Activated T-cell treated with anti-CD3 and anti-CD28 coated beads, Interleukin-2, amount 50 U/mL, for 4 hours (primary cell): ENCODE measurements at regions not wholly inside any gene's neighbourhood (a gene's known extent, or its start where the extent isn't known, plus 50 kb on each side); places are given as distances from the start of the nearest gene placed in this dataset.
"Not testable (repeated sequence)": the region's sequence is repeated elsewhere in the genome, so short reads cannot be mapped to it uniquely, and the experiment has no call there.

Experiments used
- ATAC-seq, 2 donors: fragments of 200-7000 bp; cut with Tn5 transposase; one replicate each; pipeline ENCODE4 v1.10.0; 2021
- DNase-seq: peaks from one replicate; pipeline ENCODE4 v3.0.0-alpha.2; 2020
- H3K27me3 Mint-ChIP-seq: one replicate; pipeline ENCODE4 v1.8.0; 2021; ENCODE audit warnings: low read depth, mixed read lengths
- H3K36me3 Mint-ChIP-seq: one replicate; pipeline ENCODE4 v1.8.0; 2022; ENCODE audit warnings: mixed read lengths; ENCODE audit not compliant: insufficient read depth
- H3K4me1 Mint-ChIP-seq: one replicate; pipeline ENCODE4 v1.8.0; 2021; ENCODE audit warnings: low read depth, mixed read lengths
- H3K4me3 Mint-ChIP-seq: one replicate; pipeline ENCODE4 v1.8.0; 2021; ENCODE audit warnings: mild to moderate bottlenecking, moderate library complexity, mixed read lengths
- H3K9me3 Mint-ChIP-seq: one replicate; pipeline ENCODE4 v1.8.0; 2021; ENCODE audit warnings: mixed read lengths

- Mint-ChIP-seq H3K36me3 (no peaks in the 10 kb centered on the region), H3K27me3 (no peaks in the 10 kb centered on the region), H3K4me1 (no peaks in the 10 kb centered on the region), H3K4me3 (no peak overlapping the region), H3K9me3 (peaks cover 3% of the 10 kb centered on the region)
- no peak for DNase-seq
- ATAC-seq = no peak
These were observed 142.3 kb upstream of the KCNJ3 start for GRCh38 chr2:154556146-154556545.

- ATAC-seq = no peak
- peaks cover 3% of the 10 kb centered on the region for H3K9me3 Mint-ChIP-seq
- no peak for DNase-seq
- H3K4me1 Mint-ChIP-seq = no peaks in the 10 kb centered on the region
- H3K36me3 Mint-ChIP-seq = no peaks in the 10 kb centered on the region
- H3K4me3 Mint-ChIP-seq = no peak overlapping the region
- no peaks in the 10 kb centered on the region for H3K27me3 Mint-ChIP-seq
These were observed 141.9 kb upstream of the KCNJ3 start for GRCh38 chr2:154556607-154557006.

GRCh38 chr2:154557906-154558305 lies 140.6 kb upstream of the KCNJ3 start:
- no peaks in the 10 kb centered on the region for H3K4me1 Mint-ChIP-seq
- no peaks in the 10 kb centered on the region for H3K27me3 Mint-ChIP-seq
- DNase-seq (no peak), ATAC-seq (no peak)
- H3K36me3 Mint-ChIP-seq = no peaks in the 10 kb centered on the region
- peaks cover 3% of the 10 kb centered on the region for H3K9me3 Mint-ChIP-seq
- H3K4me3 Mint-ChIP-seq = no peak overlapping the region

- Mint-ChIP-seq H3K27me3 (no peaks in the 10 kb centered on the region), H3K4me3 (no peak overlapping the region), H3K36me3 (no peaks in the 10 kb centered on the region), H3K4me1 (no peaks in the 10 kb centered on the region), H3K9me3 (peaks cover 12% of the 10 kb centered on the region)
- no peak for DNase-seq
- ATAC-seq = no peak
These were observed 133.1 kb upstream of the KCNJ3 start for GRCh38 chr2:154565433-154565832.

GRCh38 chr2:154568413-154568812 lies 130.1 kb upstream of the KCNJ3 start:
- Mint-ChIP-seq H3K27me3 (no peaks in the 10 kb centered on the region), H3K4me1 (no peaks in the 10 kb centered on the region), H3K36me3 (no peaks in the 10 kb centered on the region), H3K4me3 (no peak overlapping the region), H3K9me3 (peaks cover 12% of the 10 kb centered on the region)
- ATAC-seq = no peak
- DNase-seq = no peak

- no peaks in the 10 kb centered on the region for H3K36me3 Mint-ChIP-seq
- H3K9me3 Mint-ChIP-seq = peaks cover 12% of the 10 kb centered on the region
- DNase-seq = no peak
These were observed 128.0 kb upstream of the KCNJ3 start for GRCh38 chr2:154570501-154570900.

DNA sequence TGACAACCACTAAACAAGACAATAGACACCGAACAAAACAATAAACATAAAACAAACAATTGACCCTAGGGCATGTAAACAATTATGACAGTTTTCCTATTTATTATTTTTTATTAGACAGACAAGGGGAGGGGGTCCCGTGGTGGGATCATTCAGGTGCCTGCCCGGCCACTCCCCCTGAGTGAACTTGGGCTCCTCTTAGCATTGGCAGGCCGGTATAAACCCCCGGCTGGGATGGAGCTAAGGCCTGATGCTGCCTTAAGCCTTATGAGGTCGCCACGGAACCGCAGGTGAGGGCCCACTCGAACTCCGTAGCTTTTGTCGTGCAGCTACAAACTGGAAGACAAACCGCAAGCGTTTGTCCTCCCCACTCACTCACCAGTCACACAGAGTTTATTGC lies 121.8 kb upstream of the KCNJ3 start:
- H3K9me3 Mint-ChIP-seq = peaks cover 16% of the 10 kb centered on the region
- not testable (repeated sequence) for ATAC-seq, DNase-seq

More at GRCh38 chr2:154570501-154570900, 128.0 kb upstream of the KCNJ3 start:
- H3K4me3 Mint-ChIP-seq = no peak overlapping the region
- no peaks in the 10 kb centered on the region for H3K4me1 Mint-ChIP-seq
- ATAC-seq = no peak
- H3K27me3 Mint-ChIP-seq = no peaks in the 10 kb centered on the region

DNA sequence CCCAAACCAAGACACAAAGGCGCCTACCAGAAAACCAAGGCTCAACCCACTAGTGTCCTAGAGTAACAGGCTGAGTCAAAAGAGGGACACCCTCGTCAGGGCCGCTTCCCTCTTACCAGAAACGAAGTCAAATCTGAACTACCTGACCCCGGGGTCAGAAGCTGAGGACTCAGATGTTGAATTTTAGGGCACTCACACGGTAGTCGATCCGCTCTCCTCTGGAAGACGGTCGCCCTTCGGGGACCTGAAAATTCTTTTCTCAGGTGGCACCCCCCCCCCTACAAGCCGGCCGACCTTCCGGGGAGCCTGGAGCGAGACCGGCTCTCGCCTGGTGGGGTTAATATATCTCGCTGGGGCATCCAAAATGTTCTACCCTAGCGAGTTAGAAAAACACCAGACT lies 121.1 kb upstream of the KCNJ3 start:
- H3K4me1 Mint-ChIP-seq = no peaks in the 10 kb centered on the region
- no peaks in the 10 kb centered on the region for H3K27me3 Mint-ChIP-seq
- no peak overlapping the region for H3K4me3 Mint-ChIP-seq
- ATAC-seq = no peak
- no peaks in the 10 kb centered on the region for H3K36me3 Mint-ChIP-seq
- peaks cover 16% of the 10 kb centered on the region for H3K9me3 Mint-ChIP-seq
- DNase-seq = no peak

More for the DNA sequence above, 121.8 kb upstream of the KCNJ3 start:
- not testable (repeated sequence) for H3K4me1 Mint-ChIP-seq, H3K36me3 Mint-ChIP-seq, H3K4me3 Mint-ChIP-seq, H3K27me3 Mint-ChIP-seq

- Mint-ChIP-seq H3K9me3 (peaks cover 20% of the 10 kb centered on the region), H3K4me1 (no peaks in the 10 kb centered on the region), H3K27me3 (no peaks in the 10 kb centered on the region), H3K36me3 (no peaks in the 10 kb centered on the region), H3K4me3 (no peak overlapping the region)
- DNase-seq = no peak
- no peak for ATAC-seq
These were observed 117.7 kb upstream of the KCNJ3 start for GRCh38 chr2:154580767-154581166.

DNA sequence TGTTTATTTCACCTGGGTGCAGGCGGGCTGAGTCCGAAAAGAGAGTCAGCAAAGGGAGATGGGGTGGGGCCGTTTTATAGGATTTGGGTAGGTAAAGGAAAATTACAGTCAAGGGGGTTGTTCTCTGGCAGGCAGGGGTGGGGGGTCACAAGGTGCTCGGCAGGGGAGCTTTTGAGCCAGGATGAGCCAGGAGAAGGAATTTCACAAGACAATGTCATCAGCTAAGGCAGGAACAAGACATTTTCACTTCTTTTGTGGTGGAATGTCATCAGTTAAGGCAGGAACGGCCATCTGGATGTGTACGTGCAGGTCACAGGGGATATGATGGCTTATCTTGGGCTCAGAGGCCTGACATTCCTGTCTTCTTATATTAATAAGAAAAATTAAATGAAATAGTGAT lies 115.8 kb upstream of the KCNJ3 start:
- H3K27me3 Mint-ChIP-seq, H3K4me3 Mint-ChIP-seq, H3K36me3 Mint-ChIP-seq, ATAC-seq, DNase-seq, H3K4me1 Mint-ChIP-seq: not testable (repeated sequence)
- peaks cover 17% of the 10 kb centered on the region for H3K9me3 Mint-ChIP-seq

- ATAC-seq, H3K36me3 Mint-ChIP-seq, DNase-seq, H3K27me3 Mint-ChIP-seq, H3K4me3 Mint-ChIP-seq, H3K4me1 Mint-ChIP-seq: not testable (repeated sequence)
- peaks cover 17% of the 10 kb centered on the region for H3K9me3 Mint-ChIP-seq
These were observed 115.2 kb upstream of the KCNJ3 start for GRCh38 chr2:154583274-154583673.

- Mint-ChIP-seq H3K4me3 (no peak overlapping the region), H3K4me1 (no peaks in the 10 kb centered on the region), H3K36me3 (no peaks in the 10 kb centered on the region), H3K27me3 (no peaks in the 10 kb centered on the region), H3K9me3 (peaks cover 7% of the 10 kb centered on the region)
- no peak for DNase-seq
- ATAC-seq = no peak
These were observed 110.8 kb upstream of the KCNJ3 start for GRCh38 chr2:154587739-154588138.

- H3K4me1 Mint-ChIP-seq = no peaks in the 10 kb centered on the region
- no peak for ATAC-seq
- no peak for DNase-seq
- H3K36me3 Mint-ChIP-seq = no peaks in the 10 kb centered on the region
- no peak overlapping the region for H3K4me3 Mint-ChIP-seq
- peaks cover 3% of the 10 kb centered on the region for H3K9me3 Mint-ChIP-seq
- no peaks in the 10 kb centered on the region for H3K27me3 Mint-ChIP-seq
These were observed 109.7 kb upstream of the KCNJ3 start for GRCh38 chr2:154588838-154589237.

- no peak overlapping the region for H3K4me3 Mint-ChIP-seq
- no peak for DNase-seq
- no peaks in the 10 kb centered on the region for H3K4me1 Mint-ChIP-seq
- H3K36me3 Mint-ChIP-seq = no peaks in the 10 kb centered on the region
- H3K27me3 Mint-ChIP-seq = no peaks in the 10 kb centered on the region
- no peak for ATAC-seq
- peaks cover 3% of the 10 kb centered on the region for H3K9me3 Mint-ChIP-seq
These were observed 109.0 kb upstream of the KCNJ3 start for GRCh38 chr2:154589514-154589913.

DNA sequence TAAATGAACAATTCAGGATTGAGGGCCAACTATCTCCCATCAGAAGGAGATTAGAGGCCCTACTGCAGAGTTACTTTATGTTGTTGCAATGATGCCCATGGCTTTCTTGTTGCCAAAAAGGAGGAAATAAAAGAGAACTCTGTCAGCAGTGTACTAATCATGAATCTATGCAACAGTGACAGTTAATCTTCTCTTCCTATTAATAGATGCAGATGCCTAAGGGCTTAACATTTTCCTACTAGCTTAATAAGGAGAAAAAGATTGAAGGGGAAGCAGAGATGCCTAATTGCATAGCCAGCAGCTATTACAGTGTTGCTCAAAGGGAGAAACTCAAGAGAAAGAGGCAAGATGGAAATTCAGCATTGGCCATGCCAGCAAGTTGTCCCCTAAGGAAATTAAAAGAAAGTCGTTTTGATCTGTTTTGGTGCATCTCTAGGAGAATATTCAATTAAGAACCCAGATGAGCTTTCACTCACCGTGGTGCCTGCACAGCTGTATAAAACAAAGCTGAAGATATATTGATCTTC lies 107.1 kb upstream of the KCNJ3 start:
- ATAC-seq (no peak), DNase-seq (no peak)
- no peaks in the 10 kb centered on the region for H3K4me1 Mint-ChIP-seq
- no peaks in the 10 kb centered on the region for H3K27me3 Mint-ChIP-seq
- no peaks in the 10 kb centered on the region for H3K36me3 Mint-ChIP-seq
- H3K4me3 Mint-ChIP-seq = no peak overlapping the region
- H3K9me3 Mint-ChIP-seq = peaks cover 3% of the 10 kb centered on the region

- ATAC-seq (no peak), DNase-seq (no peak)
- H3K4me1 Mint-ChIP-seq = no peaks in the 10 kb centered on the region
- no peaks in the 10 kb centered on the region for H3K36me3 Mint-ChIP-seq
- no peaks in the 10 kb centered on the region for H3K27me3 Mint-ChIP-seq
- H3K4me3 Mint-ChIP-seq = no peak overlapping the region
- peaks cover 3% of the 10 kb centered on the region for H3K9me3 Mint-ChIP-seq
These were observed 99.3 kb upstream of the KCNJ3 start for GRCh38 chr2:154599189-154599588.
